Fibroblast of skin of right biceps (primary cell): ENCODE measurements at regions not wholly inside any gene's neighbourhood (a gene's known extent, or its start where the extent isn't known, plus 50 kb on each side); places are given as distances from the start of the nearest gene placed in this dataset.

Experiments
- DNase-seq: peaks from one replicate; pipeline ENCODE4 v3.0.0-alpha.2; 2013

DNA sequence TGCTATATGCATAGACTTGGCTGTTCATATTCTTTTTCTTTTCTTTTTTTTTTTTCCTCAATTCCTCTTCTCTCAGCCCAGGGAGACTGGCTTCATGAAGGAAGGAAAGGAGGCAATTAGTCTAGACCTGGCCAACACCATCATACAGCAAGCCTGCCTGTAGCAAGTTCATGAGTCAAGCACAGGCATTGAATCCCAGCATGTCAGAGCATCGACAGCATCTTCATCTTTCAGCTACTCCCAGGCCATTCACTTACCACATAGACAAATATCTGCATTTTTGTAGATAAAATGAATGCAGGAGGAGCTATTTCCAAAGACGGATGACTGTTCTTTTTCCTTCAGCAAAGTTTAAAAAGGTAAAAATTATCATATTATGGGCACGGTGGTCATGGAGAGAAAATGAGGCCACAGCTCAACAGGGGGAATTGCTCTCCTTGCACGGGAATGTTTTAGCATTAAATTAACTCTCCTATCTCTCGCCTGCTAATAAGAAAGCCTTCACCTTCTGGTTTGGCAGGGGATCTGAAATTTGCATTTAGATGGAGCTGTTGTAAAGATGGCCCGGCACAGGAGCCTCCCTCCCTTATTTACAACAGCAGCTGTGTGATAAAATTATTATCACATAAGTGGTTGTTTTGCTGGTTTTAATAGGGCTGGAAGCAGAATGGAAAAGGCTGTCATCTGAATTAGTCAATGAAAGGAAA, 626.5 kb upstream of the AUTS2 start:
- DNase-seq: peak; percentile 51

- no peak for DNase-seq
These were observed 620.8 kb upstream of the AUTS2 start for GRCh38 chr7:68977385-68978055.

GRCh38 chr7:68978710-68979109, 619.6 kb upstream of the AUTS2 start:
- DNase-seq: no peak

GRCh38 chr7:68980011-68980410, 618.3 kb upstream of the AUTS2 start:
- peak; percentile 60 for DNase-seq

GRCh38 chr7:68980432-68980831, 617.8 kb upstream of the AUTS2 start:
- DNase-seq: peak; percentile 83

DNA sequence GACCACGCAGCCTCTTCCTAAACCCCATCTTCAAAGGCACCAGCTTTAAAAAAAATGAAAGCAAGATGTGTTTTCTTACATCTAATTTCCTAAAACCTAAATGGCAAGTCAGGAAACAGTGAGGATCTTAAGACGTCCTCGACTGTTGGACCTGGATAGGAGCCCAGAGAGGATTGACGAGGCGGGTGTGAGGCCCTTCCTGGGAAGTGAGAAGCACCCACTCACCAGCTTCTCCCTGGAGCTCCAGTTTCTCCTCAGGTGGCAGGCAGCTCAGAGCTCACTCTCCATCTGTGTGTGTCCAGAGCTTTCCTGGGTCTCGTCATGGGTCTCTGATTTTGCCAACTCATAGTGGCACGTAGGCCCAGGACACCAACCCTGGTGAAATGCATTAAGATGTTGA, 614.0 kb upstream of the AUTS2 start:
- DNase-seq: no peak

GRCh38 chr7:68994841-68995240, 603.4 kb upstream of the AUTS2 start:
- no peak for DNase-seq

DNA sequence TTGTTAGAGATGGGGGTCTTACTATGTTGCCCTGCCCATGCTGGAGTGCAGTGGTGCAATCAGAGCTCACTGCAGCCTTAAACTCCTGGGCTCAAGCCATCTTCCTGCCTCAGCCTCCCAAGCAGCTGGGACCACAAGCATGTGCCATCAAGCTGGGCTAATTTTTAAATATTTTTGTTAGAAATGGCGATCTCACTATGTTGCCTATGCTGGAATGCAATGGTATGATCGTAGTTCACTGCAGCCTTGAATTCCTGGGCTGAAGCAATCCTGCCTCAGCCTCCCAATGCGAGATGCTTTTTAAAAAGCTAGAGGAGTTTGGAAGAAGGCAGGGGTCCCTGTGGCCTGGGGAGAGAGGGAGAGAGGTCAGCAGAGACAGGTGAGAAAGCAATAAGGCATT, 600.1 kb upstream of the AUTS2 start:
- peak; percentile 14 for DNase-seq

DNA sequence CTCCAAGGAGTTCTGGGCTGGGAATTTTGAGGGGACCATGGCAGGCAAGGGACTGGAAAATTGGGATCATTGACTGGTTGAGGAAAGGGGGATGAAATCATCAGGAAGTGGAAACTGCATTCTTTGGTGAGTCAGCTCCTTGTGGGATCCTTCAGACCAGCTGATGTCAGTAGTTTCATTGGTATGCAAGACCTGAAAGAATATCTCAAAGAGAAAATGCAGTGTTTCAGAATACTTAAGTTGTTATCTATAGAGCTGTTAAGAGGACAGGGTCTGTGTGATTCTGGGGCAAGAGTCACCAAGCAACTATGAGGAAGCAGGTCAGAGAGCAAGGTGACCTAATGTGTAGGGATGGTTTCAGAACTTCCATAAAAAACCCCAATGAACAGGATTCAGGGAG, 595.9 kb upstream of the AUTS2 start:
- DNase-seq: peak; percentile 94

DNA sequence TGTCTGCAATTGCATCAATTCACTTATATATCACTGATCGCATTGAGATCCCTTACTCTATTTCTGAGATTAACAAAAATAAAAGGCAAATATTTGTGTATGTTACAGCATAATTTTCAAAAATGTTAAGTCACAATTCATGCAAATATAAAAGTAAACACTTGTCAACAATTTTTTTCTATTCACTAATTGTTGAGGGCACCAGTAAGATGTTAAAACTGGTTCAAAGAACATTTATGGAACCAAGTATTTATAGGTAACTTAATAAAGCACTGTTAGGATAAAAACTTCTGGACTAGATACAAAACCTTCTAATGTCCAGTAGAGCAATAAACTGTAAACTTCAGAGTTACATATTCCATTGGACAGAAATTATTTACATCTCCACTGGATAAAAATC, 586.1 kb upstream of the AUTS2 start:
- DNase-seq: no peak

DNA sequence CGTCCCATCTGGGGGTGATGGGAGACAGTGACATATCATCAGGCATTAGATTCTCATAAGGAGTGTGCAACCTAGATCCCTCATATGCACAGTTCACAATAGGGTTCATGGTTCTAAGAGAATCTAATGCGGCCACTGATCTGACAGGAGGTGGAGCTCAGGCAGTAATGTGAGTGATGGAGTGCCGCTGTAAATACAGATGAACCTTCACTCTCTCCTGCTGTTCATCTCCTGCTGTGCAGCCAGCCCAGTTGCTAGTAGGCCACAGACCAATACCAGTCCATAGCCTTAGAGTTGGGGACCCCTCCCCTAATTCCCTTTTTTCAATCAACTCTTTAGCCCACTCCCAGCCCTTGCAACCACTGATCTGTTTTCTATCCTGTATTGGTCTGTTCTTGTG, 581.1 kb upstream of the AUTS2 start:
- DNase-seq: no peak

DNA sequence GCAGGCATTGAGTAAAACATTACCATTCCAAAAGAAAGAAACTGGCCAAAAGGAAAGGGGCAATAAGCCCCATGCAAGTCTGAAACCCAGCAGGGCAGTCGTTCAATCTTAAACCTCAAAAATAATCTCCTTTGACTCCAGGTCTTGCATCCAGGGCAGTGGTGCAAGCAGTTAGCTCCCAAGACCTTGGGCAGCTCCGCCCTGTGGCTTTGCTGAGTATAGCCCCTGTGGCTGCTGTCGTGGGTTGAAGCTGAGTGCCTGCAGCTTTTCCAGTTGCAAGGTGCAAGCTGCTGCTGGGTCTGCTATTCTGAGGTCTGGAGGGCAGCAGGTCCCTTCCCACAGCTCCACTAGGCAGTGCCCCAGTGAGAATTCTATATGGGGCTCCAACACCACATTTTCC, 580.1 kb upstream of the AUTS2 start:
- DNase-seq: no peak

- no peak for DNase-seq
These were observed 578.8 kb upstream of the AUTS2 start for GRCh38 chr7:69019437-69019836.

DNA sequence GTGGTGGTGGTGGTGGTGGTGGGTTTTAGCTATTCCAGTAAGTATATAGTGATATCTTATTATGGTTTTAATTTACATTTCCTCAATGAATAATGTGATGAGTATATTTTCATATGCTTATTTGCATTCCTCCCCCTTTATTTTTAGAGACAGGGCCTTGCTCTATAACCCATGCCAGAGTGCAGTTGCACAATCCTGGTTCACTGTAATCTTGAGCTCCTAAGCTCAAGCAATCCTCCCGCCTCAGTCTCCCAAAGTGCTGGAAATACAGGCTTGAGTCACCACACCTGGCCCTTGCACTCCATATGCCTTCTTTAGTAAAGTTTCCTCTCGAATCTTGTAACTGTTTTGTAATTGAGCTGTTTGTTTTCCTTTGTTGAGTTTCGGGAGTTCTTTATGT, 577.7 kb upstream of the AUTS2 start:
- no peak for DNase-seq

DNA sequence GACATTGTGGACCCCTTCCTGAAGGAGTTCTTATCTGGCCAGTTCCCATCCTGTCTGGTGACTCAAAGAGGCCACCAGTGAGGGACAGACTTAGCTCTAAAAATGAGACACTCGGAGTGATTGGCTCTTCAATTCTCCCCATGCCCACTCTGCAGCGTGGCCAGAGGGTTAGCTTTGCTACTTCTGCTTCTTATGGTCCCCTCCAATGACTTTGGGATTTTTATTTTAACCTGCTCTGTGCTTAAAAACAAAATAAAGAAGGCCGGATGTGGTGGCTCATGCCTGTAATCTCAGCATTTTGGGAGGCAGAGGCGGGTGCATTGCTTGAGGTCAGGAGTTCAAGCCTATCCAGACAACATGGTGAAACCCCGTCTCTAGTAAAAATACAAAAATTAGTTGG, 573.0 kb upstream of the AUTS2 start:
- DNase-seq: no peak

GRCh38 chr7:69032848-69033247, 565.4 kb upstream of the AUTS2 start:
- DNase-seq: no peak

- no peak for DNase-seq
These were observed 562.4 kb upstream of the AUTS2 start for GRCh38 chr7:69035826-69036225.

- DNase-seq: no peak
These were observed 562.0 kb upstream of the AUTS2 start for GRCh38 chr7:69036301-69036700.

GRCh38 chr7:69038915-69039314, 559.4 kb upstream of the AUTS2 start:
- DNase-seq: no peak

- no peak for DNase-seq
These were observed 556.1 kb upstream of the AUTS2 start for GRCh38 chr7:69042138-69042537.

DNA sequence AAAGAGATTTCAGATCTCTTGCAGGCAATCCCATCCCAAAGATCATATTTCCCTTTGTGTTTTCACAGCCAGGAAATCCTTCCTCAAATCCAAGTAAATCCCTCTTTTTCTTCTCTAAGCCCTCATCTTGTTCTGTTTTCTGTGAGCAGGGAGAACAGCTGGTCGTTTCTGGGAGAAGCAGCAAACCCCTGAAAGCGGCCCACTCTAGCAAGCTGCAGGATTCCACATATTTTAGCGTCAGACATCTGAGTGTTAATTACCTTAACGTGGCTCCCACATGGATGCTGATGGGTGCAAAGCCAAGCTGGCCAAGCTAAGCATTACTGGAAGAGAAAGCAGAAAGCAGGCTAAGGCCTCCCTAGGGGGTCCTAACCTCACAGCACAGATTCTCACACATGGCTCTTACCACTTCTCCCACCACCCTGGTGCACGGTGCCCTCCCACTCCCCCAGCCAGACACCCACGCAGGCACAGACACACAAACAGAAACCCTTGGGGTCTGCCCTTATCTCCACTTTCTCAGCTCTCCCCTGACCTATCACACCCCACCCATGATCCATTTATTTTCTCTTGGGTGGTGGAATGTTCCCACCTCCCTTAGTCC, 551.0 kb upstream of the AUTS2 start:
- peak; percentile 16 for DNase-seq

- DNase-seq: peak; percentile 53
These were observed 548.9 kb upstream of the AUTS2 start for GRCh38 chr7:69049326-69049725.

DNA sequence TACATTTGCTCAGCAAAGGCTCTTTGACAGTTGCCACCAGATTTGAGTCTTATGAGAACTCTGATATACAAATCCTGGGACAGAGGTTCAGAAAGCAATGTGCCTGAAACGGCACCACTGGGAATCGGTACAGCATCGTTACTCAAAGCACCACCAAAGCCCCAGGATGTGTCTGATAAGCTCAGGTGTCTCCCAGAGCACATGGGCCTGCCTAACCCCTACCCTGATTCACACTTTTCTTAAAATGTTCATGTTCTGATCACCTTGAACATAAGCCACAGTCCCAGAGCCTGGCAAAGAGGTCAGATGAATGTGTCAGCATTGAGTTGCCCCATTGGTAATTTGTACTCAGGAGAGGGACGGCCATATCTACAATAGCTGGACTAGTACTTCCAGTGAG, 545.8 kb upstream of the AUTS2 start:
- DNase-seq: no peak

DNA sequence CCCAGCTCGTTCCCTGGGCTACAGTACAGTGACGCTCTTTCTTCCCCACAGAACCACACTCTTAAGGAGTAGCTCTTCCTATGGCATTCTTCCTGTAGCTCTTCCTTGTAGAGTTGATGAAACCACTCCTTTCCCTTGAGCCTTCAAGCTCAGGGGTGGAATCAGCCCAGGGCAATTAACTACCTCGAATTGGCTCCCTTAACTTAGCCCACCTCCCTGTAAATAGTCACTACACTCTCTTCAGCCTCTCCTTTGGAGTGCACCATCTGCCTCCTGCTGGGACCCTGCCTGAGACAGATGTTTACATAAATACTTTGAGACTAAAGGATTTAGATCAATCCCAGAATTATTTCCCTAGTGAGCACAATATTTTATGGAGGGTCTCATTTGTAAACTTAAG, 537.8 kb upstream of the AUTS2 start:
- DNase-seq: no peak
